ENCODE measurements at regions not wholly inside any gene's neighbourhood (a gene's known extent, or its start where the extent isn't known, plus 50 kb on each side); places are given as distances from the start of the nearest gene placed in this dataset.

DNA sequence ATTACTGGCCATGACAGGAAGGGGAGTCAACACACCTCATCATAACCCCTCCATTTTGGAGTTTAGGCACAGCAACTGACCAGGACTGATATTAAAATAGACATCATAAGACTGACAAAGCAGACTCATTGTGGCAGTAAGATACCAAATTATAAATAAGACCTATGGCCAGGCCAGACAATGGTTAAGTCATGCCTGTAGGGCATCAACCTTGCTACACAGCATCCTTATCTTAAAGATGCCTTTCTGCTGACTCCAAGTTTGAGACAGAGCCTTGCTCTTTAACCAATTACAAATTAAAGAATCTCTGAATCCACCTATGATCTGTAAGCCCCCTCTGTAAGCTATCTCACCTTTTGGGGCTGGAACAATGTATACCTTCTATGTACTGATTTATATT is 65.5 kb downstream of the VCX2 start:
- no peaks in the 10 kb centered on the region for H3K36me3 Mint-ChIP-seq (ENCODE audit: low read depth)
- H3K9me3 Mint-ChIP-seq: peaks cover 13% of the 10 kb centered on the region
- no peak overlapping the region for H3K27ac Mint-ChIP-seq
- TF ChIP-seq, protein P1, sequence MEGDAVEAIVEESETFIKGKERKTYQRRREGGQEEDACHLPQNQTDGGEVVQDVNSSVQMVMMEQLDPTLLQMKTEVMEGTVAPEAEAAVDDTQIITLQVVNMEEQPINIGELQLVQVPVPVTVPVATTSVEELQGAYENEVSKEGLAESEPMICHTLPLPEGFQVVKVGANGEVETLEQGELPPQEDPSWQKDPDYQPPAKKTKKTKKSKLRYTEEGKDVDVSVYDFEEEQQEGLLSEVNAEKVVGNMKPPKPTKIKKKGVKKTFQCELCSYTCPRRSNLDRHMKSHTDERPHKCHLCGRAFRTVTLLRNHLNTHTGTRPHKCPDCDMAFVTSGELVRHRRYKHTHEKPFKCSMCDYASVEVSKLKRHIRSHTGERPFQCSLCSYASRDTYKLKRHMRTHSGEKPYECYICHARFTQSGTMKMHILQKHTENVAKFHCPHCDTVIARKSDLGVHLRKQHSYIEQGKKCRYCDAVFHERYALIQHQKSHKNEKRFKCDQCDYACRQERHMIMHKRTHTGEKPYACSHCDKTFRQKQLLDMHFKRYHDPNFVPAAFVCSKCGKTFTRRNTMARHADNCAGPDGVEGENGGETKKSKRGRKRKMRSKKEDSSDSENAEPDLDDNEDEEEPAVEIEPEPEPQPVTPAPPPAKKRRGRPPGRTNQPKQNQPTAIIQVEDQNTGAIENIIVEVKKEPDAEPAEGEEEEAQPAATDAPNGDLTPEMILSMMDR (IDR thresholded peaks at IDR 0.05; ENCODE audit: unreplicated experiment in 3 of 3): no peak
- H3K4me3 Mint-ChIP-seq: no peak overlapping the region
- peaks cover 5% of the 10 kb centered on the region for H3K4me1 Mint-ChIP-seq
- H3K27me3 Mint-ChIP-seq (ENCODE audit: low read depth): no peaks in the 10 kb centered on the region

DNA sequence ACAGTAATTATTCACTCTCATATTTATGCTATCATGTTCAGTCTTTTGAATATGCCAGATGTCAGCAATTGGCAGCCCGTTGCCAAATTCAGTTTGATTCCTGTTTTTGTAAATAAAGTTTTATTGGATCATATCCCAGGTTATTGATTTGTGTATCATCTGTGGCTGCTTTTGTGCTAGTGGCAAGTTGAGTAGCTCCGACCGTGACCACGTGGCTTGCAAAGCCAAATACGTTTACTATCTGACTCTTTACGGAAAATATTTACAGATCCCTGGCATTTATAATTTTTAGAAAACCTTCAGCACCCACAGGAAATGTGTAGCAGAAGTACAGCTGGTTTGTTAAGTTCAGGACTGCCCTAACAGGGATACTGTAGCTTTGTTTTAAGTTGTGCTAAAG is 67.4 kb downstream of the VCX2 start:
- Mint-ChIP-seq H3K4me3 (no peak overlapping the region), H3K36me3 (ENCODE audit: low read depth) (no peaks in the 10 kb centered on the region), H3K4me1 (peaks cover 5% of the 10 kb centered on the region), H3K27me3 (ENCODE audit: low read depth) (no peaks in the 10 kb centered on the region), H3K27ac (no peak overlapping the region), H3K9me3 (peaks cover 5% of the 10 kb centered on the region)
- TF ChIP-seq, protein P1 (IDR thresholded peaks at IDR 0.05; ENCODE audit: unreplicated experiment in 3 of 3): no peak

DNA sequence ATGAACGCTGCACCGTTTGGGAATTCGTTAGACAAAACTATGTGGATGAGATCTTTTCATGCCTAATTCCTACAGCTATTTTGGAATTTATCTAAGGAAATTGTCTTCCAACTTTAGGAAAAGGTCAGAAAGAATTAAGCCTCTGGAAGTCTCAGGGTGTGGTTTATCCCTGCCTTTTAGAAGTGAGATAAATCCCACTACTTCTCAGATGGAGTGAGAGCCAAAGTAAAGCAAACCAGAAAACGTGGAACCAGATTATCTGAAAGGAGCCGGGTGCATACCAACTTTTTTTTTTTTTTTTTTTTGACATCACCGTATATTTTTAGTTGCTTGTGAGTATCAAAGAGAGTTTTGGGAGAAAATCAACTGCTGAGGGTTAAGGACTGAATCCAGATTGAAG is 79.6 kb downstream of the VCX2 start:
- no peaks in the 10 kb centered on the region for H3K4me1 Mint-ChIP-seq
- H3K27me3 Mint-ChIP-seq (ENCODE audit: low read depth): no peaks in the 10 kb centered on the region
- no peaks in the 10 kb centered on the region for H3K36me3 Mint-ChIP-seq (ENCODE audit: low read depth)
- no peaks in the 10 kb centered on the region for H3K9me3 Mint-ChIP-seq
- no peak overlapping the region for H3K27ac Mint-ChIP-seq
- no peak overlapping the region for H3K4me3 Mint-ChIP-seq
- TF ChIP-seq, protein P1 (IDR thresholded peaks at IDR 0.05; ENCODE audit: unreplicated experiment in 3 of 3): no peak

DNA sequence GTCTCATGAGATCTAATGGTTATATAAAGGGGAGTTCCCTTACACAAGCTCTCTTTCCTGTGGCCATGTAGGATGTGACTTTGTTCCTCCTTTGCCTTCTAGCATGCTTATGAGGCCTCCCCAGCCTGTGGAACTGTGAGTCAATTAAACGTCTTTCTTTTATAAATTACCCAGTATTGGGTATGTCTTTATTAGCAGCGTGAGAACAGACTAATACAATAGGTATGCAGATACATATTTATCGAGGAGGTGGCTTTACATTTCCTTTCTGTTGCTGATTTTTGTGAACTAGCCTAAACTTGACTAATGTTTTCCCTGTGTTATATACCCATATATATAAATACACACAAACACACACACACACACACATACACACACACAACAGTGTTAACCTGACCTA is 80.2 kb downstream of the VCX2 start:
- Mint-ChIP-seq H3K27me3 (ENCODE audit: low read depth) (no peaks in the 10 kb centered on the region), H3K9me3 (no peaks in the 10 kb centered on the region), H3K27ac (no peak overlapping the region), H3K4me1 (no peaks in the 10 kb centered on the region), H3K36me3 (ENCODE audit: low read depth) (no peaks in the 10 kb centered on the region), H3K4me3 (no peak overlapping the region)
- TF ChIP-seq, protein P1 (IDR thresholded peaks at IDR 0.05; ENCODE audit: unreplicated experiment in 3 of 3): no peak

DNA sequence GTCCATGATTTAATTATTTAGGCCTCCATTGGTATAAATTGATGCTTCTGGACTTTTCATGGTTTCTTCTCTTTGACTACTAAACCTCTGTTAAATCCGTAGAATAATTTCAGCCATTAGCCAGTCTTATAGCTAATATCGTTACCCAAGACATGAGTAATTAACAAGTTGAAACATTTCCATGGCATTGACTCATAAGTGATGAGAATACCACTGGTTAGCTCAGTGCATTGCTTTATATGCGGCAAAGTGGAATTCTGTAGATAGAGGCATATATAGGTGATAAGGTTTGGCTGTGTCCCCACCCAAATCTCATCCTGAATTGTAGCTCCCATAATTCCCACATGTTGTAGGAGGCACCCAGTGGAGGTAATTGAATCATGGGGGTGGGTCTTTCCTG is 80.6 kb downstream of the VCX2 start:
- H3K9me3 Mint-ChIP-seq: no peaks in the 10 kb centered on the region
- TF ChIP-seq, protein P1 (IDR thresholded peaks at IDR 0.05; ENCODE audit: unreplicated experiment in 3 of 3): no peak
- no peaks in the 10 kb centered on the region for H3K27me3 Mint-ChIP-seq (ENCODE audit: low read depth)
- no peaks in the 10 kb centered on the region for H3K36me3 Mint-ChIP-seq (ENCODE audit: low read depth)
- no peaks in the 10 kb centered on the region for H3K4me1 Mint-ChIP-seq
- H3K4me3 Mint-ChIP-seq: no peak overlapping the region
- no peak overlapping the region for H3K27ac Mint-ChIP-seq

DNA sequence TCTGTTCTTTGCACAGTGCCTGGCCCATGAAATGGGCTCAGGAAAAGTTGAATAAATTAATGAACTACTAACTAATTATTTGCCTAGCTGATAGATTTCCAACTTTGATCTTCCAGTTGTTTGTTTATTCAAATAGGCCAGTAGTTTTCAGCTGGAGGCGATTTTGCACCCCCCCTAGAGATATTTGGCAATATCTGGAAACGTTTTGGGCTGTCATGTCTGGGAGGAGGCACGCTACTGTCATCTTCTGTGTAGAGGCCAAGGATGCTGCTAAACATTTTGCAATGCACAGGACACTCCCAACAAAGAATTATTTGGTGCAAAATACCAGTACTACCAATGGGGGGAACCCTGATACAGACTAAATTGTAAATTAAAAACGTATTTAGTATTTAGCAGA is 81.9 kb downstream of the VCX2 start:
- H3K4me1 Mint-ChIP-seq: peaks cover under 1% of the 10 kb centered on the region

More for the DNA sequence above, 81.9 kb downstream of the VCX2 start:
- Mint-ChIP-seq H3K36me3 (ENCODE audit: low read depth) (no peaks in the 10 kb centered on the region), H3K27ac (no peak overlapping the region), H3K4me3 (no peak overlapping the region), H3K9me3 (no peaks in the 10 kb centered on the region), H3K27me3 (ENCODE audit: low read depth) (no peaks in the 10 kb centered on the region)
- TF ChIP-seq, protein P1 (IDR thresholded peaks at IDR 0.05; ENCODE audit: unreplicated experiment in 3 of 3): no peak
